ENCODE measurements at regions not wholly inside any gene's neighbourhood (a gene's known extent, or its start where the extent isn't known, plus 50 kb on each side); places are given as distances from the start of the nearest gene placed in this dataset.

DNA sequence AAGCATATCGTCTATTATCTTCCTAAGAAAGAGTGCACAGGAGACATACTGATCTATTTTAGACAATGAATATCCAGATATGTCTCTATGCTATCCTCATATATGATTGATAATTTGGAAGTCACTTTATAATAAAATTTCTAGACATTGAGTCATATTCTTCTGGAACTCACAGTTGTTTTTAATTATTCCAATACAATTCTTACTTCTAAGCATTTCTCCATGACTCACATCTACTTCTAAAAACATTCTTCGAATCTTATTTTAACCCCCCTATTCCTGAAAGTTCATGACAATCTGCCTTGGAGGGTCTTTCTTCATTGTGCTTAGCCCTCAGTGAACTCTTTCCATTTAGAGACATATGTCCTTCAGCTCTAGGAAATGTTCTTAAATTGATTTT, 368.1 kb downstream of the MDFIC start:
- ChIA-PET SMC1A (ENCODE audit: uncharacterized antibody, unreplicated experiment) (interaction anchor here (0.5 kb wide), 1 partner anchor 12 kb away, joined by 3 read pairs; no protein-coding TSS in a partner anchor), CTCF (no interaction called here), POLR2A (no interaction called here), RAD21 (ENCODE audit: unreplicated experiment) (no interaction called here)
- 0% methylated on average over 2 of the region's 2 CpGs for WGBS (ENCODE audit: insufficient coverage, insufficient replicate concordance, low lambda C conversion rate, missing lambda C conversion rate)
- in situ Hi-C loops (cut with MboI), result no loop called here
- ATAC-seq (no peak), FAIRE-seq (no peak), DNase-seq (ENCODE audit: low read depth, low spot score) (no peak)
- Histone ChIP-seq H3K27me3 (replicated peaks in 1 of 2; ENCODE audit: control insufficient read depth in 2 of 2, insufficient read depth in 2 of 2, low read length in 1 of 2) (no peaks in the 10 kb centered on the region; a peak in 1 of 4 replicates), H3K4me3 (no peak overlapping the region), H4K20me1 (ENCODE audit: control insufficient read depth, insufficient read depth) (no peaks in the 10 kb centered on the region), H2AFZ (ENCODE audit: control insufficient read depth, low read depth, low read length) (no peak overlapping the region), H3K36me3 (ENCODE audit: control insufficient read depth in 2 of 2, insufficient read depth in 2 of 2, low read length in 1 of 2) (no peaks in the 10 kb centered on the region), H3K27ac (ENCODE audit: control insufficient read depth, insufficient read depth) (no peak overlapping the region), H3K9ac (ENCODE audit: control insufficient read depth, insufficient read depth, low read length) (no peak overlapping the region), H3K9me3 (replicated peaks; ENCODE audit: control insufficient read depth, insufficient read depth, low read length) (no peaks in the 10 kb centered on the region), H3K4me2 (ENCODE audit: control insufficient read depth, insufficient read depth) (no peak overlapping the region), H3K79me2 (ENCODE audit: control insufficient read depth, insufficient read depth, low read length) (no peaks in the 10 kb centered on the region), H3K4me1 (ENCODE audit: control insufficient read depth, insufficient read depth, low read length) (no peaks in the 10 kb centered on the region)
- no TSS peak for BruUV-seq (replicated peaks)
- TF ChIP-seq RBBP5 (conservative IDR thresholded peaks at IDR 0.05) (no peak), TAF1 (IDR thresholded peaks at IDR 0.05; ENCODE audit: borderline replicate concordance, low read depth, low read length) (no peak), TCF7 (IDR thresholded peaks at IDR 0.05; ENCODE audit: borderline replicate concordance) (no peak), KLF5 (IDR thresholded peaks at IDR 0.05; ENCODE audit: partially characterized antibody) (no peak)
- intact Hi-C loops (cut with micrococcal nuclease; ENCODE audit: unreplicated experiment), result no loop called here

DNA sequence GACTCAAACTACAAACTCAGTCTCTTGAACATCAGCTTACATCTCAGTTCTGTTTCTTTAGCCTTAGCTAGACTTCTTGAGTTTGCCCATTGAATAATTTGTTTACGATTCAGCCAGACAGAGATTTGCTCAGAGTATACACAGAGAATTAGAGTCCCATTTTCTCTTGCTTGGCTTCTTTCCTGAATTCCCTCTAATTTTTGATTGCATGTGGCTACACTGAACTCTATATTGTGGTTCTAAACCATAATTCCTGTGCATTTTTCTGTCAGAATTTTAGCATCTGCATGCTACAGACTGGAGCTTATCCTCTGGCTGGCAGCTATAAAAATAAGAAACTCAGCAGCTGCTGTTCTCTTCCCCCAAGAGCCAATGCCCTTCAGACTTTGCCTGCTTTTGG, 354.9 kb downstream of the MDFIC start:
- ATAC-seq, result no peak
- 33% methylated on average over 1 of the region's 1 CpG for WGBS (ENCODE audit: insufficient coverage, insufficient replicate concordance, low lambda C conversion rate, missing lambda C conversion rate)
- BruUV-seq (replicated peaks), result no TSS peak
- TF ChIP-seq FOXK2 (IDR thresholded peaks at IDR 0.05) (no peak), TCF3 (IDR thresholded peaks at IDR 0.05; ENCODE audit: borderline replicate concordance, insufficient read depth, low read depth, low read length) (no peak), SUZ12 (IDR thresholded peaks at IDR 0.05; ENCODE audit: unreplicated experiment) (no peak), ZNF217 (IDR thresholded peaks at IDR 0.05) (no peak), CEBPB (IDR thresholded peaks at IDR 0.05; ENCODE audit: borderline replicate concordance in 1 of 2, low read depth in 2 of 2, low read length in 2 of 2) (no peak), CREB1 (IDR thresholded peaks at IDR 0.05; ENCODE audit: low read depth) (no peak)
- TF ChIP-seq, protein P1, sequence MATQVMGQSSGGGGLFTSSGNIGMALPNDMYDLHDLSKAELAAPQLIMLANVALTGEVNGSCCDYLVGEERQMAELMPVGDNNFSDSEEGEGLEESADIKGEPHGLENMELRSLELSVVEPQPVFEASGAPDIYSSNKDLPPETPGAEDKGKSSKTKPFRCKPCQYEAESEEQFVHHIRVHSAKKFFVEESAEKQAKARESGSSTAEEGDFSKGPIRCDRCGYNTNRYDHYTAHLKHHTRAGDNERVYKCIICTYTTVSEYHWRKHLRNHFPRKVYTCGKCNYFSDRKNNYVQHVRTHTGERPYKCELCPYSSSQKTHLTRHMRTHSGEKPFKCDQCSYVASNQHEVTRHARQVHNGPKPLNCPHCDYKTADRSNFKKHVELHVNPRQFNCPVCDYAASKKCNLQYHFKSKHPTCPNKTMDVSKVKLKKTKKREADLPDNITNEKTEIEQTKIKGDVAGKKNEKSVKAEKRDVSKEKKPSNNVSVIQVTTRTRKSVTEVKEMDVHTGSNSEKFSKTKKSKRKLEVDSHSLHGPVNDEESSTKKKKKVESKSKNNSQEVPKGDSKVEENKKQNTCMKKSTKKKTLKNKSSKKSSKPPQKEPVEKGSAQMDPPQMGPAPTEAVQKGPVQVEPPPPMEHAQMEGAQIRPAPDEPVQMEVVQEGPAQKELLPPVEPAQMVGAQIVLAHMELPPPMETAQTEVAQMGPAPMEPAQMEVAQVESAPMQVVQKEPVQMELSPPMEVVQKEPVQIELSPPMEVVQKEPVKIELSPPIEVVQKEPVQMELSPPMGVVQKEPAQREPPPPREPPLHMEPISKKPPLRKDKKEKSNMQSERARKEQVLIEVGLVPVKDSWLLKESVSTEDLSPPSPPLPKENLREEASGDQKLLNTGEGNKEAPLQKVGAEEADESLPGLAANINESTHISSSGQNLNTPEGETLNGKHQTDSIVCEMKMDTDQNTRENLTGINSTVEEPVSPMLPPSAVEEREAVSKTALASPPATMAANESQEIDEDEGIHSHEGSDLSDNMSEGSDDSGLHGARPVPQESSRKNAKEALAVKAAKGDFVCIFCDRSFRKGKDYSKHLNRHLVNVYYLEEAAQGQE (IDR thresholded peaks at IDR 0.05; ENCODE audit: low read depth, low read length), result no peak
- TF ChIP-seq, protein P2, sequence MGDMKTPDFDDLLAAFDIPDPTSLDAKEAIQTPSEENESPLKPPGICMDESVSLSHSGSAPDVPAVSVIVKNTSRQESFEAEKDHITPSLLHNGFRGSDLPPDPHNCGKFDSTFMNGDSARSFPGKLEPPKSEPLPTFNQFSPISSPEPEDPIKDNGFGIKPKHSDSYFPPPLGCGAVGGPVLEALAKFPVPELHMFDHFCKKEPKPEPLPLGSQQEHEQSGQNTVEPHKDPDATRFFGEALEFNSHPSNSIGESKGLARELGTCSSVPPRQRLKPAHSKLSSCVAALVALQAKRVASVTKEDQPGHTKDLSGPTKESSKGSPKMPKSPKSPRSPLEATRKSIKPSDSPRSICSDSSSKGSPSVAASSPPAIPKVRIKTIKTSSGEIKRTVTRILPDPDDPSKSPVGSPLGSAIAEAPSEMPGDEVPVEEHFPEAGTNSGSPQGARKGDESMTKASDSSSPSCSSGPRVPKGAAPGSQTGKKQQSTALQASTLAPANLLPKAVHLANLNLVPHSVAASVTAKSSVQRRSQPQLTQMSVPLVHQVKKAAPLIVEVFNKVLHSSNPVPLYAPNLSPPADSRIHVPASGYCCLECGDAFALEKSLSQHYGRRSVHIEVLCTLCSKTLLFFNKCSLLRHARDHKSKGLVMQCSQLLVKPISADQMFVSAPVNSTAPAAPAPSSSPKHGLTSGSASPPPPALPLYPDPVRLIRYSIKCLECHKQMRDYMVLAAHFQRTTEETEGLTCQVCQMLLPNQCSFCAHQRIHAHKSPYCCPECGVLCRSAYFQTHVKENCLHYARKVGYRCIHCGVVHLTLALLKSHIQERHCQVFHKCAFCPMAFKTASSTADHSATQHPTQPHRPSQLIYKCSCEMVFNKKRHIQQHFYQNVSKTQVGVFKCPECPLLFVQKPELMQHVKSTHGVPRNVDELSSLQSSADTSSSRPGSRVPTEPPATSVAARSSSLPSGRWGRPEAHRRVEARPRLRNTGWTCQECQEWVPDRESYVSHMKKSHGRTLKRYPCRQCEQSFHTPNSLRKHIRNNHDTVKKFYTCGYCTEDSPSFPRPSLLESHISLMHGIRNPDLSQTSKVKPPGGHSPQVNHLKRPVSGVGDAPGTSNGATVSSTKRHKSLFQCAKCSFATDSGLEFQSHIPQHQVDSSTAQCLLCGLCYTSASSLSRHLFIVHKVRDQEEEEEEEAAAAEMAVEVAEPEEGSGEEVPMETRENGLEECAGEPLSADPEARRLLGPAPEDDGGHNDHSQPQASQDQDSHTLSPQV (IDR thresholded peaks at IDR 0.05), result no peak

More for the DNA sequence above, 354.9 kb downstream of the MDFIC start:
- in situ Hi-C loops (cut with MboI), result no loop called here
- intact Hi-C loops (cut with micrococcal nuclease; ENCODE audit: unreplicated experiment), result no loop called here
- DNase-seq (ENCODE audit: low read depth, low spot score), result no peak
- H3K4me2 ChIP-seq (ENCODE audit: control insufficient read depth, insufficient read depth), result no peak overlapping the region
- SMC1A ChIA-PET (ENCODE audit: uncharacterized antibody, unreplicated experiment), result no interaction called here
- no peak overlapping the region for H3K27ac ChIP-seq (ENCODE audit: control insufficient read depth, insufficient read depth)
- no peaks in the 10 kb centered on the region for H3K27me3 ChIP-seq (replicated peaks in 1 of 2; ENCODE audit: control insufficient read depth in 2 of 2, insufficient read depth in 2 of 2, low read length in 1 of 2)
- no peak overlapping the region for H3K4me3 ChIP-seq
- RAD21 ChIA-PET (ENCODE audit: unreplicated experiment), result no interaction called here
- no peak overlapping the region for H3K9ac ChIP-seq (ENCODE audit: control insufficient read depth, insufficient read depth, low read length)
- no peaks in the 10 kb centered on the region for H3K79me2 ChIP-seq (ENCODE audit: control insufficient read depth, insufficient read depth, low read length)
- no peak for FAIRE-seq
- no peaks in the 10 kb centered on the region for H3K9me3 ChIP-seq (replicated peaks; ENCODE audit: control insufficient read depth, insufficient read depth, low read length)
- CTCF ChIA-PET, result no interaction called here
- no peaks in the 10 kb centered on the region for H4K20me1 ChIP-seq (ENCODE audit: control insufficient read depth, insufficient read depth)
- H3K4me1 ChIP-seq (ENCODE audit: control insufficient read depth, insufficient read depth, low read length), result no peaks in the 10 kb centered on the region
- POLR2A ChIA-PET, result no interaction called here
- no peak overlapping the region for H2AFZ ChIP-seq (ENCODE audit: control insufficient read depth, low read depth, low read length)
- H3K36me3 ChIP-seq (ENCODE audit: control insufficient read depth in 2 of 2, insufficient read depth in 2 of 2, low read length in 1 of 2), result no peaks in the 10 kb centered on the region
